ENCODE measurements at regions not wholly inside any gene's neighbourhood (a gene's known extent, or its start where the extent isn't known, plus 50 kb on each side); places are given as distances from the start of the nearest gene placed in this dataset.

- DNase-seq (ENCODE audit: low read depth), result no peak
- Histone ChIP-seq H3K4me1 (ENCODE audit: control insufficient read depth, insufficient read depth, low read length) (peaks cover 49% of the 10 kb centered on the region), H3K36me3 (ENCODE audit: control insufficient read depth, insufficient read depth, low read length, severe bottlenecking) (no peaks in the 10 kb centered on the region), H3K27me3 (replicated peaks; ENCODE audit: control insufficient read depth, insufficient read depth, low read length) (no peaks in the 10 kb centered on the region), H3K4me3 (ENCODE audit: low read length) (no peak overlapping the region), H3K9me3 (ENCODE audit: control insufficient read depth, low read length) (no peaks in the 10 kb centered on the region), H3K9ac (ENCODE audit: low read length) (no peak overlapping the region)
These were observed 389.8 kb downstream of the NR2F1-AS1 start for GRCh38 chr5:93191035-93191817.

GRCh38 chr5:93189707-93190120 is 391.3 kb downstream of the NR2F1-AS1 start:
- Histone ChIP-seq H3K9ac (ENCODE audit: low read length) (no peak overlapping the region), H3K27me3 (replicated peaks; ENCODE audit: control insufficient read depth, insufficient read depth, low read length) (no peaks in the 10 kb centered on the region), H3K4me3 (ENCODE audit: low read length) (no peak overlapping the region), H3K4me1 (ENCODE audit: control insufficient read depth, insufficient read depth, low read length) (peaks cover 56% of the 10 kb centered on the region), H3K36me3 (ENCODE audit: control insufficient read depth, insufficient read depth, low read length, severe bottlenecking) (no peaks in the 10 kb centered on the region), H3K9me3 (ENCODE audit: control insufficient read depth, low read length) (no peaks in the 10 kb centered on the region)
- peak; percentile 72 for DNase-seq (ENCODE audit: low read depth)

- peaks cover 50% of the 10 kb centered on the region for H3K4me1 ChIP-seq (ENCODE audit: control insufficient read depth, insufficient read depth, low read length)
- H3K27me3 ChIP-seq (replicated peaks; ENCODE audit: control insufficient read depth, insufficient read depth, low read length), result no peaks in the 10 kb centered on the region
- no peak for DNase-seq (ENCODE audit: low read depth)
- H3K9me3 ChIP-seq (ENCODE audit: control insufficient read depth, low read length), result no peaks in the 10 kb centered on the region
- H3K9ac ChIP-seq (ENCODE audit: low read length), result no peak overlapping the region
- no peaks in the 10 kb centered on the region for H3K36me3 ChIP-seq (ENCODE audit: control insufficient read depth, insufficient read depth, low read length, severe bottlenecking)
- no peak overlapping the region for H3K4me3 ChIP-seq (ENCODE audit: low read length)
These were observed 392.0 kb downstream of the NR2F1-AS1 start for GRCh38 chr5:93188876-93189485.

GRCh38 chr5:93186076-93186682 is 394.8 kb downstream of the NR2F1-AS1 start:
- no peaks in the 10 kb centered on the region for H3K27me3 ChIP-seq (replicated peaks; ENCODE audit: control insufficient read depth, insufficient read depth, low read length)
- no peaks in the 10 kb centered on the region for H3K9me3 ChIP-seq (ENCODE audit: control insufficient read depth, low read length)
- H3K36me3 ChIP-seq (ENCODE audit: control insufficient read depth, insufficient read depth, low read length, severe bottlenecking), result no peaks in the 10 kb centered on the region
- no peak overlapping the region for H3K9ac ChIP-seq (ENCODE audit: low read length)
- H3K4me1 ChIP-seq (ENCODE audit: control insufficient read depth, insufficient read depth, low read length), result peaks cover 28% of the 10 kb centered on the region
- peak; percentile 54 for DNase-seq (ENCODE audit: low read depth)
- no peak overlapping the region for H3K4me3 ChIP-seq (ENCODE audit: low read length)

- H3K9me3 ChIP-seq (ENCODE audit: control insufficient read depth, low read length), result no peaks in the 10 kb centered on the region
- H3K4me1 ChIP-seq (ENCODE audit: control insufficient read depth, insufficient read depth, low read length), result peaks cover 16% of the 10 kb centered on the region
- no peaks in the 10 kb centered on the region for H3K27me3 ChIP-seq (replicated peaks; ENCODE audit: control insufficient read depth, insufficient read depth, low read length)
- no peak overlapping the region for H3K4me3 ChIP-seq (ENCODE audit: low read length)
- H3K9ac ChIP-seq (ENCODE audit: low read length), result no peak overlapping the region
- DNase-seq (ENCODE audit: low read depth), result no peak
- no peaks in the 10 kb centered on the region for H3K36me3 ChIP-seq (ENCODE audit: control insufficient read depth, insufficient read depth, low read length, severe bottlenecking)
These were observed 397.0 kb downstream of the NR2F1-AS1 start for GRCh38 chr5:93184041-93184440.

GRCh38 chr5:93179466-93179865 is 401.6 kb downstream of the NR2F1-AS1 start:
- Histone ChIP-seq H3K4me1 (ENCODE audit: control insufficient read depth, insufficient read depth, low read length) (peaks cover 4% of the 10 kb centered on the region), H3K4me3 (ENCODE audit: low read length) (no peak overlapping the region), H3K9me3 (ENCODE audit: control insufficient read depth, low read length) (no peaks in the 10 kb centered on the region), H3K36me3 (ENCODE audit: control insufficient read depth, insufficient read depth, low read length, severe bottlenecking) (no peaks in the 10 kb centered on the region), H3K9ac (ENCODE audit: low read length) (no peak overlapping the region), H3K27me3 (replicated peaks; ENCODE audit: control insufficient read depth, insufficient read depth, low read length) (no peaks in the 10 kb centered on the region)
- DNase-seq (ENCODE audit: low read depth), result no peak

- Histone ChIP-seq H3K27me3 (replicated peaks; ENCODE audit: control insufficient read depth, insufficient read depth, low read length) (no peaks in the 10 kb centered on the region), H3K4me3 (ENCODE audit: low read length) (no peak overlapping the region), H3K9me3 (ENCODE audit: control insufficient read depth, low read length) (no peaks in the 10 kb centered on the region), H3K36me3 (ENCODE audit: control insufficient read depth, insufficient read depth, low read length, severe bottlenecking) (no peaks in the 10 kb centered on the region), H3K9ac (ENCODE audit: low read length) (no peak overlapping the region), H3K4me1 (ENCODE audit: control insufficient read depth, insufficient read depth, low read length) (no peaks in the 10 kb centered on the region)
- DNase-seq (ENCODE audit: low read depth), result no peak
These were observed 406.1 kb downstream of the NR2F1-AS1 start for GRCh38 chr5:93174930-93175329.

- no peak overlapping the region for H3K4me3 ChIP-seq (ENCODE audit: low read length)
- DNase-seq (ENCODE audit: low read depth), result no peak
- no peak overlapping the region for H3K9ac ChIP-seq (ENCODE audit: low read length)
- H3K4me1 ChIP-seq (ENCODE audit: control insufficient read depth, insufficient read depth, low read length), result peaks cover 42% of the 10 kb centered on the region
- no peaks in the 10 kb centered on the region for H3K27me3 ChIP-seq (replicated peaks; ENCODE audit: control insufficient read depth, insufficient read depth, low read length)
- H3K9me3 ChIP-seq (ENCODE audit: control insufficient read depth, low read length), result no peaks in the 10 kb centered on the region
- no peaks in the 10 kb centered on the region for H3K36me3 ChIP-seq (ENCODE audit: control insufficient read depth, insufficient read depth, low read length, severe bottlenecking)
These were observed 415.5 kb downstream of the NR2F1-AS1 start for GRCh38 chr5:93165559-93165958.

GRCh38 chr5:93164690-93165089 is 416.3 kb downstream of the NR2F1-AS1 start:
- Histone ChIP-seq H3K27me3 (replicated peaks; ENCODE audit: control insufficient read depth, insufficient read depth, low read length) (no peaks in the 10 kb centered on the region), H3K4me1 (ENCODE audit: control insufficient read depth, insufficient read depth, low read length) (peaks cover 42% of the 10 kb centered on the region)
- DNase-seq (ENCODE audit: low read depth), result peak; percentile 72

GRCh38 chr5:93163010-93163663 is 417.9 kb downstream of the NR2F1-AS1 start:
- Histone ChIP-seq H3K9ac (ENCODE audit: low read length) (peak overlapping the region; percentile 70), H3K36me3 (ENCODE audit: control insufficient read depth, insufficient read depth, low read length, severe bottlenecking) (no peaks in the 10 kb centered on the region), H3K4me3 (ENCODE audit: low read length) (no peak overlapping the region), H3K27me3 (replicated peaks; ENCODE audit: control insufficient read depth, insufficient read depth, low read length) (no peaks in the 10 kb centered on the region), H3K9me3 (ENCODE audit: control insufficient read depth, low read length) (no peaks in the 10 kb centered on the region), H3K4me1 (ENCODE audit: control insufficient read depth, insufficient read depth, low read length) (peaks cover 47% of the 10 kb centered on the region)
- peak; percentile 89 for DNase-seq (ENCODE audit: low read depth)

More at GRCh38 chr5:93164690-93165089, 416.3 kb downstream of the NR2F1-AS1 start:
- Histone ChIP-seq H3K4me3 (ENCODE audit: low read length) (no peak overlapping the region), H3K36me3 (ENCODE audit: control insufficient read depth, insufficient read depth, low read length, severe bottlenecking) (no peaks in the 10 kb centered on the region), H3K9me3 (ENCODE audit: control insufficient read depth, low read length) (no peaks in the 10 kb centered on the region), H3K9ac (ENCODE audit: low read length) (no peak overlapping the region)

Data from adipocyte (in vitro differentiated cells).